Brain microvascular endothelial cell (primary cell): ENCODE measurements at regions not wholly inside any gene's neighbourhood (a gene's known extent, or its start where the extent isn't known, plus 50 kb on each side); places are given as distances from the start of the nearest gene placed in this dataset.

ENCODE experiments used
- DNase-seq: peaks from one replicate; pipeline ENCODE4 v3.0.0-alpha.2; 2020
- H3K27ac ChIP-seq: fragments of 250-450 bp; sonication (Bioruptor Pico); 2 replicates; pipeline ENCODE4 v1.5.1; 2020; ENCODE audit warnings: mild to moderate bottlenecking, moderate library complexity
- H3K27me3 ChIP-seq: fragments of 250-450 bp; sonication (Bioruptor Pico); replicated peaks from 2 replicates; pipeline ENCODE4 v1.5.1; 2020; ENCODE audit warnings: mild to moderate bottlenecking
- H3K36me3 ChIP-seq: fragments of 250-450 bp; sonication (Bioruptor Pico); replicated peaks from 2 replicates; pipeline ENCODE4 v1.5.1; 2020; ENCODE audit warnings: mild to moderate bottlenecking
- H3K4me3 ChIP-seq: 2 replicates; pipeline ENCODE4 v1.5.1; 2011; ENCODE audit warnings: low read depth, mild to moderate bottlenecking, control low read depth, low read length, moderate library complexity
- CTCF ChIP-seq: IDR thresholded peaks from 2 replicates; pipeline ENCODE4 v1.5.1; 2011; ENCODE audit warnings: low read depth, mild to moderate bottlenecking, moderate library complexity, low read length, control low read depth, inconsistent platforms; ENCODE audit errors: missing control alignments
- in situ Hi-C: cut with HindIII; loops from 2 replicates; pipeline ENCODE4 v1.10.0; 2017; ENCODE audit warnings: low sequenced_read_pairs, low pct_ligation_motif_present

GRCh38 chr3:193874997-193875593 is 260.9 kb upstream of the HES1 start:
- H3K36me3 ChIP-seq = no peaks in the 10 kb centered on the region
- no peak overlapping the region for H3K4me3 ChIP-seq
- no peak overlapping the region for H3K27ac ChIP-seq
- H3K27me3 ChIP-seq = peaks cover 50% of the 10 kb centered on the region
- no peak for TF ChIP-seq CTCF
- in situ Hi-C loops = no loop called here
- no peak for DNase-seq

- H3K27ac ChIP-seq = no peak overlapping the region
- no peak for DNase-seq
- H3K36me3 ChIP-seq = no peaks in the 10 kb centered on the region
- in situ Hi-C loops = no loop called here
- TF ChIP-seq CTCF = no peak
- H3K27me3 ChIP-seq = peaks cover 50% of the 10 kb centered on the region
- H3K4me3 ChIP-seq = no peak overlapping the region
These were observed 260.2 kb upstream of the HES1 start for GRCh38 chr3:193875601-193876321.

GRCh38 chr3:193879099-193879863 is 256.7 kb upstream of the HES1 start:
- Histone ChIP-seq H3K4me3 (no peak overlapping the region), H3K27me3 (peaks cover 77% of the 10 kb centered on the region), H3K27ac (no peak overlapping the region), H3K36me3 (no peaks in the 10 kb centered on the region)
- TF ChIP-seq CTCF = no peak
- no peak for DNase-seq
- in situ Hi-C loops = no loop called here

GRCh38 chr3:193879864-193880242 is 256.1 kb upstream of the HES1 start:
- no peak for TF ChIP-seq CTCF
- H3K27me3 ChIP-seq = peaks cover 74% of the 10 kb centered on the region
- no peak overlapping the region for H3K4me3 ChIP-seq
- no peak for DNase-seq
- no peaks in the 10 kb centered on the region for H3K36me3 ChIP-seq
- in situ Hi-C loops = no loop called here
- H3K27ac ChIP-seq = no peak overlapping the region

- Histone ChIP-seq H3K4me3 (no peak overlapping the region), H3K36me3 (no peaks in the 10 kb centered on the region), H3K27ac (no peak overlapping the region), H3K27me3 (peaks cover 59% of the 10 kb centered on the region)
- TF ChIP-seq CTCF = no peak
- in situ Hi-C loops = no loop called here
- no peak for DNase-seq
These were observed 253.9 kb upstream of the HES1 start for GRCh38 chr3:193882091-193882490.
